ENCODE measurements at regions not wholly inside any gene's neighbourhood (a gene's known extent, or its start where the extent isn't known, plus 50 kb on each side); places are given as distances from the start of the nearest gene placed in this dataset.

GRCh38 chr18:1751249-1751648 lies 820.1 kb downstream of the METTL4 start:
- TF ChIP-seq CTCF (IDR thresholded peaks at IDR 0.05; ENCODE audit: low read length) (no peak), EZH2phosphoT487 (IDR thresholded peaks at IDR 0.05; ENCODE audit: low read length) (no peak)
